ENCODE measurements at regions not wholly inside any gene's neighbourhood (a gene's known extent, or its start where the extent isn't known, plus 50 kb on each side); places are given as distances from the start of the nearest gene placed in this dataset.
"Not testable (repeated sequence)": the region's sequence is repeated elsewhere in the genome, so short reads cannot be mapped to it uniquely, and the experiment has no call there.

DNA sequence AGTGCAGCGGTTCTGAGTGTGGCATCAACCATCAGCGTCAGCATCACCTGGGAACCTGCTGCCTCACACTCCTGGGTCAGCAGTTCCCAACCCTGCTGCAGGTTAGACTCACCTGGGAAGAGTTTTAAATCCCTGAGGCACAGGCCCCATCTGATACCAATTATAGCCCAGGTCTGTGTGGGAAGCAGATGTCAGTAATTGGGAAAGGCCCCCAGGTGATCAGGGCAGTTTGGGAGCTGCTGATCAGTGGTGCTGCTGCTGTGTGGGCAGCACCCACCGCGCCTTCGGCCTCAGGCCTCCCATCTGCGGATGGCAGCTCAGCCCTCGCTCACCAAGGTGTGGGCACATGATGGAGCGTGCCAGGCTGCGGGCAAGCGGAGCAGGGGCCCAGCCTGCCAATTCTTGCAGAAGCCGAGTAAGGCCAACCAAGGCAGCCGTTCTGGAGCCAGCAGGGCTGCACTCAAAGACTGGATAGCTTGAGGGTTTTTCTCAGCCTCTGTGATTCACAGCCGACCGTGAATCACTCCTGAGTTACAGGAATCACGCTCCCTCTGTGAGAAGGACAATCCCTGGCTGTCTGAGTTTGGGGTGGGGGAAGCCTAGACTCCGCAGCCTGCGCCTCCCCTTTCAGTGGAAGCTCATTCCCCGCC, 155.6 kb upstream of the SFSWAP start:
- DNase-seq, result no peak
- in situ Hi-C loops (cut with MboI; ENCODE audit: low pct_unique_long_range_greater_than_20kb, low sequenced_read_pairs), result no loop called here

DNA sequence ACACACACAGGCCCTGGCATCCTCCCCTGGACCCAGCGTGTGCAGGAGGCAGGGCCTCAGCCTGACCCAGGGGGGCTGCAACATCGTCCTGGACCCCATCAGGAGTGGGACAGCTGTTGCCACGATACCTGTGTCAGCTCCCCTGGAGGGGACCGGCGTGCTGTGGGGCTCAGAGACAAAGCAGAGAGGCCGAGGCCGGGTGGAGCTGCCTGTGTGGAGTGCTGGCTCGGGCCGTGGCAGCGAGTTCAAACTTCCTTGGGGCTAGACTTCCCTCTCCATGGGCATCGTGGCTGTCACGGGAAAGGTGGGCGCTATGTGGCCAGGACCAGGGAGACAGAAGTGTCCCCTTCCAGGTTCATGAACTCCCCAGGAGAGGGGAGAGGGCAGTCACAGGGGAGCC, 155.0 kb upstream of the SFSWAP start:
- DNase-seq, result no peak
- in situ Hi-C loops (cut with MboI; ENCODE audit: low pct_unique_long_range_greater_than_20kb, low sequenced_read_pairs), result no loop called here

DNA sequence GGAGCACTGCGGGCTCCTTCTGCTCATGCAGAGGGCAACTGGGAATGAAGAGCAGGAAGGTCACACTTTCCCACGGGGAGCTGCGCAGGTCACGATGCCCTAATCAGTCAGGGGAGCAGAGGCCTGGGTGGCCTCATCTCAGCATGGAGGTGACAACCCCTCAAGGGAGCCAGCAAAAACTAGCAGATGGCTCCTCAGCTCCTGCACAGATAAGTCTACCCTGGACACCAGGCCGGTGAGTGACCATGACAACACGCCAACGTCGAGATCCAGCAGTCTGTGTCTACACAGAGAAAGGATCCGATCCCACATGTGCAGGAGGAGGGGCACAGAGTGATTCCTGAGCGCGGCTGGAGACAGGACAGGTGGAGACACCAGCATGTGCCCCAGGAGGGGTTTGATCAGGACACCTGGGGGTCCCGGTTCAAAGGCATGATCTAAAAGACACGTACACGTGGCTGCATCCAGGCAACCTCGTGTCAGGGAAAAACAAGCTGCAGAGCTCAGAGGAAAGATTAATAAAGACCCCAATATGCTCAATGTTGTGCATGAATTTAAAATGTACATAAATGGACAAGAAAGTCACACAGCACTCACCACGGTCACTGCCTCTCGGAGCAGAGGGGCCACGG, 153.7 kb upstream of the SFSWAP start:
- in situ Hi-C loops (cut with MboI; ENCODE audit: low pct_unique_long_range_greater_than_20kb, low sequenced_read_pairs), result no loop called here
- DNase-seq, result no peak

DNA sequence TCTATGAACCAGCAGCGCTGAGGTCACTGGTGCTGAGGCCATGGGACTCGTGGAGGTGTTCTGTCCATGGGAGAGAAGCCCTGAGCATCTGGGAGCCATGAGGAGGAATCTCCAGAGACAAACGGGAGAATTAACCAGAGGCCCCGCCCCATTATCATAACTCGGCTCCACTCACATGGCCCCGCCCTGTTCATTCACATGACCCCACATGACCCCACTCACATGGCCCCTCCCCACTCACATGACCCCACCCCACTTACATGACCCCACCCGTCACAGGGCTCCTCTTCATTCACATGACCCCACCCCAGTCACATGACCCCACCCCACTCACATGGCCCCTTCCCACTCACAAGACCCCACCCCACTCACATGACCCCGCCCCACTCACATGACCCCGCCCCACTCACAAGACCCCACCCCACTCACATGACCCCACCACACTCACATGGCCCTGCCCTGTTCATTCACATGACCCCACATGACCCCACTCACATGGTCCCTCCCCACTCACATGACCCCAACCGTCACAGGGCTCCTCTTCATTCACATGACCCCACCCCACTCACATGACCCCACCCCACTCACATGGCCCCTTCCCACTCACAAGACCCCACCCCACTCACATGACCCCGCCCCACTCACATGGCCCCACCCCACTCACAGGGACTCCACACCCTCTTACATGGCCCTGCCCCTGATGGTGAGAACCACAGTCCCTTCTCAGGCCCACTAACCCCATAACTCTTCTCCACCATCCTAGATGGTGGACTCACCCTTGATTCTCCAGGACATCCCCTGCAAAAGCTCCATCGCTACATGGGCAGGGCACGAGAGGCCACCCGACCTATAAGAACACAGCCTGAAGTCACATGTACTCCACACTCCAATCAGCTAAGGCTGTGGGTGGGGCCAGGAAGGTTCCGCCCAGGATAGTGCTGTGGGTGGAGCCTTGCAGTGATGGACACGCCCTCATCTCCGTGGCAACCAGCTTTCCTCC, 151.1 kb upstream of the SFSWAP start:
- DNase-seq, result no peak
- in situ Hi-C loops (cut with MboI; ENCODE audit: low pct_unique_long_range_greater_than_20kb, low sequenced_read_pairs), result no loop called here

DNA sequence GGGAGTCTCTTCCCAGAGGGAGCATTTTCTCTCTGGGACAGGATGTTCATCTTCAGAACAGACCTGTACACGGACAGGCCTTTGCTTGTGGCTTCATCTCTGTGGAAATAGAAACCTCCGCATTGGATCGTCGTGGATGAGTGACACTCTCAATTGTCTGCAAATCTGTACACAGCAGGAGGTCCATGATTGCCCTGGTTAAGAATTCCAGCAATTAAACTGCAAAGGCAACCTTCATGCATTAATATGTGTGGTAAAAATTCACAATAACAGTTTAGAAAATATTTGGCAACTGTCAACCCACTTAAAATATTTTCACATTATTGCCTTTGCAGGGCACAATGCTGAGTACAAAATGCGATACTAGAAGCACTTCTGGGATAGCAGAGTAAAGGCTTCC, 149.8 kb upstream of the SFSWAP start:
- in situ Hi-C loops (cut with MboI; ENCODE audit: low pct_unique_long_range_greater_than_20kb, low sequenced_read_pairs), result no loop called here
- DNase-seq, result no peak

DNA sequence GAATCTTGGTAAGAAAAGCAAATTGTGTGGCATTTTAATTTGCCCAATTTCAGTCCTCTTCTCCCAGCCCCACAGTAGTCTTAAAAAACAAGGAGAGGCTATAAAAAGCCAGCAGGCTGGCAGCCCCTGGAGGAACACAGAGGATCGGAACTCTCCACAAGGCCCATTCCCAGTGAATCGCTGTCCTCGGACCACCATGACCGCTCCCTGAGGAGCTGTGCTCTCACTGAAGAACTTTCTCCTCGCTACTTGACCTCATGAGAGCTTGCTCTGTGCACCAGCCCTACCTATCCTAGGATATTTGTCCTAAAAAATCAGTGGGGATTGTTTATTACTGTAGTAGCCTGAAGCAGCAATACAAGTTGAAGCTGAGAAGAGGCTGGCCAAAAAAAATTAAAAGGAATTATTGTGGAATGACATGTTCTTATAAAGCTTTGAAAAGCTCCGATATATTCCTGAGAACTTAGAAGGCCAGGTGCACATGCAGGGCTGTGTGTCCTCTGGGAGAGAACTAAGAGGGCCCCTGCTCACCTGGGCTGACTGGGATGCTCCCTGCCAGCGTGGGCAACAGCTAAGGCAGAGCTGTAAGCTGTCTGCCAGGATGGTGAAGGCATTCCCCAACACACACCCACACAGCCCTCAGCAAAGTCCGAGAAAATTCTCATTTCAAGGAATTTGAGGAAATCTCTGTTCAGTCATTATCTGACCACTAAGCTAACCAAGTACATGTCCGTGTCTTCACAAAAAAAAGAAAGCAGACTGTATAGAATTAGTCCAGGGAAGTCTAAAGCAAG, 148.8 kb upstream of the SFSWAP start:
- in situ Hi-C loops (cut with MboI; ENCODE audit: low pct_unique_long_range_greater_than_20kb, low sequenced_read_pairs), result no loop called here

DNA sequence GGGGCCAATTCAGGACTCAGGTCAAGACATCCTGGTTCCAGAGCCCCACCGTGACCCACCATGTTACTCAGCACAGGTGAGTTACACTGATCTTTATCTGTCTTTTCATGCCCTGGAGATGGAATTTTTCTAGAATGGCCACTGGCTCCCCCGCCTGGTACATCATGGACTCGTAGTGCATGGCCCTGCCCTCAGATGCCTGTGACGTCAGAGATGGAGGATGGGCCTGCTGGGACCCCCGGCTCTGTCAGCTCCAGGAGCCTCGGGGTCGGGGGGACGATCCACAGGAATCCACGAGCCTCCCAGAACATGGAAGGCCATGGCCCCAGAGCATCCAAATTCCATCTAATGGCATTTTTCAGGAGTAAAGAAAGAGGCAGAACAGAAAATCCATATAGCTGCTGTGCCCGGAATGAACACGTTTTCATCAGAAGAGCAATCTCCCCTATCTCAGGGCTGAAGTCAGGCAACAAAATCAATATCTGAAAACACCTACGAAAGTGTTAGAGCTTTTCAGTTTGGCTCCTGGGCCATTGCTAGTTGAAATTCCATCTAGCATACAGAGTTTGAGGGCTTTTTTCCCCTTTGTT, 146.7 kb upstream of the SFSWAP start:
- DNase-seq, result not testable (repeated sequence)

More for the DNA sequence above, 148.8 kb upstream of the SFSWAP start:
- DNase-seq, result no peak

DNA sequence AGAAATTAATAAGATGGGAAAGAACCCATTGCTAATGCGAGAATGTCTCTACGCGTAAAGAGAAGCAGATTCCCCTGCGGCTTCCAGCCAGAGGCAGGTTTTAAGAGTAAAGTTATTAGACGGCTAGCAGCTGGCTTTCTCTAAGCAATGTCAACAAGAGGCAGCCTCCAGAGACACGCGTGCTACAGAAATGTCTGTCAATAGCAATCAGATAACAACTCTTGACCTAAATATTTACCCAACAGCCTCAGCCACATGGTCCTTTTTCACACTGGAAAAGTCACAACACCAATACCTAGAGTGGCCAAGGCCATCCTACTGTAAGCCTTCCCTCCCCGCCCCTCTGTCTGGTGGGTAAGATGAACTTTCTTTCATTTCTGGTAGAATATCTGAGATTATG, 146.0 kb upstream of the SFSWAP start:
- DNase-seq, result no peak

More for the DNA sequence above, 146.7 kb upstream of the SFSWAP start:
- in situ Hi-C loops (cut with MboI; ENCODE audit: low pct_unique_long_range_greater_than_20kb, low sequenced_read_pairs), result not testable (repeated sequence)

DNA sequence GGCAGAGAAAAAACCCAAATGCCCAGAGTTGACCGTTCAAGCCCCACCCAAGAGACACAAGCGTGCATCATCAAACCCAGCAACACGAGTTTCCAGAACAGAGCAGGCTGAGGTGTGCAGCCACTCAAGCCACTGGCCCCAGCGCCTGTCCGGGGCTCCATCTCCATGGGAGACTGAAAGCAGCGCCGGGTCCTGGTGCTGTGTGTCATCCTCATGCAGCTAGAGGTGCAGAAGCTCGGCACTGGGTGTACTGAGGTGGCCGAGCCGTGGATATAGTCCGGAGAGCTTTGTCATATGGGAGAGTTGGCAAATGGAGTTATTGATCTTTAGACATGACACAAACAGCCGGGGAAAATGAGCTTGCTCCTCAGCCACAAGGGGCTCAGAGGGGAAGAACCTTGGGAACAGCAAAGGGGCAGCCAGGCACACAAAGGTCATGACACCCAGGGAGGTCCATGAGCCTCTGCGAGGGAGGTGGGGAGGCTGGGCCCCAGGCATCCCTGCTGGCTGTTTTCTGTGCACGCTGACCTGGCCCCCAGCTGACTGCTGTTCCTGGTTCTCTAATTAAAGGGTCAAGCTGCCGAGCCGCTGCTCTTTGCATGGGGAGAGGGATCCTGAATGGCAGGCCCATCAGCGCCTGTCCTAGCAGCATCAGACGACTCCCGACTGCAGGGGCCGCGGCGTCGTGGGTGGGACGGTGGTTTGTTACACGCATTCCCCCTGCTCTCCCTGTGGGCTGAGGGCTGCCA, 145.4 kb upstream of the SFSWAP start:
- no peak for DNase-seq
- in situ Hi-C loops (cut with MboI; ENCODE audit: low pct_unique_long_range_greater_than_20kb, low sequenced_read_pairs), result no loop called here

More for the DNA sequence above, 146.0 kb upstream of the SFSWAP start:
- in situ Hi-C loops (cut with MboI; ENCODE audit: low pct_unique_long_range_greater_than_20kb, low sequenced_read_pairs), result no loop called here

DNA sequence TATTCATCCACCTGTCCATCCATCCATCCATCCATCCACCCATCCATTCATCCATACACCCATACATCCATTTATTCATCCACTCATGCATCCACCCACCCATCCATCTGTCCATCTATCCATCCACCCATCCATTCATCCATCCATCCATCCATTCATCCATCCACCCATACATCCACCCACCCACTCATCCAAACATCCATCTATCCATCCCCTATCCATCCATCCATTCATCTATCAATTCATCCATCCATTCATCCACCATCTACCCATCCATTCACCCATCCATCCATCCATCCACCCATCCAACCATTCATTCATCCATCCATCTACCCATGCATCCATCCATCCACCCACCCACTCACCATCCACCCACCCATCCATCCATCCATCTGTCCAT, 142.6 kb upstream of the SFSWAP start:
- in situ Hi-C loops (cut with MboI; ENCODE audit: low pct_unique_long_range_greater_than_20kb, low sequenced_read_pairs), result no loop called here
- DNase-seq, result no peak

DNA sequence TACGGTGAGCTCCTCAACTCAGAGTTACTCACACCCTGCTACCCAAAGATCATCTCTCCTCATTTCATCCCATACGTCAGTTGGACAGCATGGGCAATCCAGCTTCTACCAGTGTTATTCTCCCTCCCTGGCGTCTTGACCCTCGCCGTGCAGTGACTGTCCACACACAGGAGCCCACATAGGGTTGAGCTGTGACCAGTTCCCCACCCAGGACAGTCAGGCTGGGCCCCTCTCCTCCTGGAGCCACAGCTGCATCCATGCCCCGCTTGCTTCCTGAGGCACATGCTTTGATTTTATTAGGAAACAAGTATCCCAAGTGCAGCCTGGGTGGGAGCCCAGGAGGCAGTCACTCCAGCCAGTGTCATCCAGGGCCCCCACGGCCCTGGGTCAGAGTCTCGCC, 140.3 kb upstream of the SFSWAP start:
- in situ Hi-C loops (cut with MboI; ENCODE audit: low pct_unique_long_range_greater_than_20kb, low sequenced_read_pairs), result no loop called here
- DNase-seq, result no peak

DNA sequence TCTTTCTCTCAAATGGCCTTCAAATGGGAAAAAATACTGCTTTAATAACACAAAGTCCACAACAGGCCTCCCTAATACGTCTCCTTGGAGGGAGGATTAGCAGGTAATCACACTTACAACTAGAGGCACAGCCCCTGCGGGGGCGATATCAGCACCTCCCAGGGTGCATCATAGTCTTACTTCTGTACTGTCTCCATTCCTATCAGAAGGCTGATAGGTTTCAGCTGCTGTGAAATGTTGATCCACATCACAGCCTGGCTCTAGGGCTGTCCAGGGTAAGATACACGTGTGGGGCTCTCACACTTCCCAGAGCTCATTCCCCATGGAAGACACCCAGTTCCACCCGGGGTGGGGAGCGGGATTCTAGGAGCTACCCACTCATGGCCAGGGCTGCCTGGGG, 139.1 kb upstream of the SFSWAP start:
- in situ Hi-C loops (cut with MboI; ENCODE audit: low pct_unique_long_range_greater_than_20kb, low sequenced_read_pairs), result no loop called here
- DNase-seq, result no peak

DNA sequence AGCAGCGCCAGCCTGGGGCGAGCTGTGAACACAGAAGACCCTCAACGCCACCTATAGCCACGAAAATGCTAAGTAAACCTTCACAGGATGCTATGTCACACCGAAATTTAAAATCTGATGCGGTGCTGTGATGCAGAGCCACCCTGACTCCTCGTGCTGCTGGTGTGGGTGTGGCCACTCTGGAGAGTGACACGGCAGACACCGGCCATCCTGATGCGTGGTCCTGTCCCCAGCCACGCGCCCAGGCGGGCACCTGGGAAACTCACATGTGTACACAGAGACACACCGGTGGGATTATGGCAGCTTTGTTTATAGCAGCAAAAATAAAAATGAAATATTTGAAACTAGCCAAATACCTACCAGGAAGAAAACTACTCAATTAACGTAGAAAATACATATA, 138.3 kb upstream of the SFSWAP start:
- in situ Hi-C loops (cut with MboI; ENCODE audit: low pct_unique_long_range_greater_than_20kb, low sequenced_read_pairs), result no loop called here

DNA sequence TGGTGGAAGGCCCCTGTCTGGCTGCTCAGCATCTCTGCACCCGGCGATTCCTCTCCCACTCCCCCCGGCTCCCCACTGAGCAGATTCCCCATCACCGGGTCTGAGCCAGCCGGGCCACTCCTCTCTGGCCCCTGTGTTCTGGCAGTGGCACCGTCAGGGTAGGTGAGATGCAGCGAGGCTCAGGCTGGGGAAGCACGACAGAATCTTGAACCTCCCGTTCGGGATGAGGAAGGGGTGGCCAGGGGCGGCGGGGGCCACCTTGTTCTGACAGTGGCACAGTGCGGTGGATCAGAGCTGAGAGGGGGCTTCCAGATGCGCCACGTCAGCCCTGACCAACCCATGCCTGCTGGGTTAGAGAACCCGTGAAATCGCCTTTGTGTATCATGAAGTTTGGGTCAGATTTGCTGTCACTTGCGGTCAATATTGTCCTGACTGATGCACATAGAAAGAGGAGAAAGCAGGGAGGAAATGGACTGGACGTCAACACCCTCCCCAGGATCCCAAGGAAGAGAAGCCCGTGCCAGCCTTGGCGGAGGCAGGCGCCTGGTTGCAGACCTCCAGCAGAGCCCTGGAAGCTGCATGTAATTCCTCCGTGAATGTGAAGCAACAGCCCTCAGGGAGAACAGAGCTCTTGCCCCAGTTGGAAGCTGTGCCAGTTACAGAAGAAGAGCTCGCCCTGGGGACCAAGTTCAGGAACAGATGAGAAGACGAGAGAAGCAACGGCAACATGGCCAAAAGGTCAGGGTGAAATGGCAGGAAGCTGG, 137.1 kb upstream of the SFSWAP start:
- DNase-seq, result no peak
- in situ Hi-C loops (cut with MboI; ENCODE audit: low pct_unique_long_range_greater_than_20kb, low sequenced_read_pairs), result no loop called here

More for the DNA sequence above, 138.3 kb upstream of the SFSWAP start:
- no peak for DNase-seq

DNA sequence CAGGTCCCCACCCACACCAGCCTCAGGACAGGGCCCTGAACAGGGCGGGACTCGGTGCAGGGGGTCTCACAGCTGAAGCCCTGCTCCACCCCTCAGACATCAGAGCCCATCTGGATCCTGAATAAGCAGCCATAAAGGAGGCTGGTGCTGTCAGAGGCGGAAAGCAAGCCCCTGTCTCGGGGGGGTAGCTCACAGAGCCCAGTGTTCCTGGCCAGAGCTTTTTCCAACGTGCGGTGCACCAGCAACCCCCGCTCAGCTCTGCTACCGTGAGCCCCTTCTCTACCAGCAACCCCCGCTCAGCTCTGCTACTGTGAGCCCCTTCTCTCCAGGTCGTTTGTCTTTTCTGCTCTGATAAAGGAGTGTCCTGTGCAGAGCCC, 136.5 kb upstream of the SFSWAP start:
- in situ Hi-C loops (cut with MboI; ENCODE audit: low pct_unique_long_range_greater_than_20kb, low sequenced_read_pairs), result no loop called here

DNA sequence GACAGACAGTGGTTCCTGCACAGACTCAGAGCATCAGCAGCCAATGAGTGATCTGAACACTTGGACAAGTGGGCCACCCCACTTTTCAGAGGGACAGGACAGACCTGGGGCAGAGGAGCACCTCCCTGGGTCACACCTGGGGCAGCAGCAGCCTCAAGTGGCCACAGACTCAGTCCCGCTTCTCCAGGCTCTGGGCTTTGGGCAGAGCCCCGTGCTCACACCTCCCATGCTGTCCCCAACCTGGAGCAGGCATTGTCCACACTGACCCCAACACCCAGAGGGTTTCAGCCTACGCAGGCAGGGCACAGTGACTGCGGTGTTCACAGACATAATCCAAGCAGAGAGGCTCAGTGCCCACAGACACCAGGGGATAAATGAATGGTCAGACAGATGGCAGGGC, 135.5 kb upstream of the SFSWAP start:
- in situ Hi-C loops (cut with MboI; ENCODE audit: low pct_unique_long_range_greater_than_20kb, low sequenced_read_pairs), result no loop called here

More for the DNA sequence above, 136.5 kb upstream of the SFSWAP start:
- no peak for DNase-seq

DNA sequence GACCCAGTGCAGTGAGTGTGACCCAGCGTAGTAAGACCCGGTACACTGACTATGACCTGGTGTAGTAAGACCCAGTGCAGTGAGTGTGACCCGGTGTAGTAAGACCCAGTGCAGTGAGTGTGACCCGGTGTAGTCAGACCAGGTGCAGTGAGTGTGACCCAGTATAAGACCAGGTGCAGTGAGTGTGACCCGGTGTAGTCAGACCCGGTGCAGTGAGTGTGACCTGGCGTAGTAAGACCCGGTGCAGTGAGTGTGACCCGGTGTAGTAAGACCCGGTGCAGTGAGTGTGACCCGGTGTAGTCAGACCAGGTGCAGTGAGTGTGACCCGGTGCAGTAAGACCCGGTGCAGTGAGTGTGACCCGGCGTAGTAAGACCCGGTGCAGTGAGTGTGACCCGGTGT, 134.2 kb upstream of the SFSWAP start:
- in situ Hi-C loops (cut with MboI; ENCODE audit: low pct_unique_long_range_greater_than_20kb, low sequenced_read_pairs), result not testable (repeated sequence)

More for the DNA sequence above, 135.5 kb upstream of the SFSWAP start:
- DNase-seq, result no peak

More for the DNA sequence above, 134.2 kb upstream of the SFSWAP start:
- DNase-seq, result not testable (repeated sequence)

Measured in KBM-7 (cell line).